ENCODE measurements at regions not wholly inside any gene's neighbourhood (a gene's known extent, or its start where the extent isn't known, plus 50 kb on each side); places are given as distances from the start of the nearest gene placed in this dataset.
"Not testable (repeated sequence)": the region's sequence is repeated elsewhere in the genome, so short reads cannot be mapped to it uniquely, and the experiment has no call there.

- intact Hi-C loops (cut with DNase I): no loop called here
- no peak for DNase-seq (ENCODE audit: low spot score)
These were observed 484.6 kb downstream of the TSHZ3 start for GRCh38 chr19:30864391-30865215.

- DNase-seq (ENCODE audit: low spot score): no peak
- intact Hi-C loops (cut with DNase I): no loop called here
These were observed 486.4 kb downstream of the TSHZ3 start for GRCh38 chr19:30862876-30863275.

- intact Hi-C loops (cut with DNase I): no loop called here
- DNase-seq (ENCODE audit: low spot score): no peak
These were observed 487.3 kb downstream of the TSHZ3 start for GRCh38 chr19:30861919-30862318.

GRCh38 chr19:30857966-30858490 lies 485.8 kb downstream of the ZNF536 start:
- intact Hi-C loops (cut with DNase I): no loop called here
- no peak for DNase-seq (ENCODE audit: low spot score)

GRCh38 chr19:30857388-30857787 lies 485.2 kb downstream of the ZNF536 start:
- DNase-seq (ENCODE audit: low spot score): no peak
- intact Hi-C loops (cut with DNase I): no loop called here

GRCh38 chr19:30856786-30857185 lies 484.6 kb downstream of the ZNF536 start:
- intact Hi-C loops (cut with DNase I): no loop called here
- no peak for DNase-seq (ENCODE audit: low spot score)

- intact Hi-C loops (cut with DNase I): no loop called here
- no peak for DNase-seq (ENCODE audit: low spot score)
These were observed 484.2 kb downstream of the ZNF536 start for GRCh38 chr19:30856376-30856775.

- DNase-seq (ENCODE audit: low spot score): no peak
- intact Hi-C loops (cut with DNase I): no loop called here
These were observed 483.3 kb downstream of the ZNF536 start for GRCh38 chr19:30855442-30855841.

- no peak for DNase-seq (ENCODE audit: low spot score)
- intact Hi-C loops (cut with DNase I): no loop called here
These were observed 482.5 kb downstream of the ZNF536 start for GRCh38 chr19:30854661-30855060.

- intact Hi-C loops (cut with DNase I): no loop called here
These were observed 482.0 kb downstream of the ZNF536 start for GRCh38 chr19:30854207-30854606.

GRCh38 chr19:30853036-30853435 lies 480.9 kb downstream of the ZNF536 start:
- no peak for DNase-seq (ENCODE audit: low spot score)

More at GRCh38 chr19:30854207-30854606, 482.0 kb downstream of the ZNF536 start:
- DNase-seq (ENCODE audit: low spot score): no peak

GRCh38 chr19:30852168-30852567 lies 480.0 kb downstream of the ZNF536 start:
- intact Hi-C loops (cut with DNase I): no loop called here
- no peak for DNase-seq (ENCODE audit: low spot score)

More at GRCh38 chr19:30853036-30853435, 480.9 kb downstream of the ZNF536 start:
- intact Hi-C loops (cut with DNase I): no loop called here

- DNase-seq (ENCODE audit: low spot score): no peak
- intact Hi-C loops (cut with DNase I): no loop called here
These were observed 479.5 kb downstream of the ZNF536 start for GRCh38 chr19:30851646-30852045.

- intact Hi-C loops (cut with DNase I): no loop called here
- DNase-seq (ENCODE audit: low spot score): no peak
These were observed 476.6 kb downstream of the ZNF536 start for GRCh38 chr19:30848636-30849425.

- intact Hi-C loops (cut with DNase I): no loop called here
- DNase-seq (ENCODE audit: low spot score): no peak
These were observed 473.9 kb downstream of the ZNF536 start for GRCh38 chr19:30846102-30846501.

GRCh38 chr19:30842926-30843325 lies 470.7 kb downstream of the ZNF536 start:
- intact Hi-C loops (cut with DNase I): no loop called here
- DNase-seq (ENCODE audit: low spot score): no peak

- intact Hi-C loops (cut with DNase I): no loop called here
- DNase-seq (ENCODE audit: low spot score): no peak
These were observed 469.8 kb downstream of the ZNF536 start for GRCh38 chr19:30841934-30842333.

GRCh38 chr19:30830875-30831274 lies 458.7 kb downstream of the ZNF536 start:
- no peak for DNase-seq (ENCODE audit: low spot score)
- intact Hi-C loops (cut with DNase I): no loop called here

GRCh38 chr19:30825505-30825904 lies 453.3 kb downstream of the ZNF536 start:
- intact Hi-C loops (cut with DNase I); DNase-seq (ENCODE audit: low spot score): not testable (repeated sequence)

GRCh38 chr19:30824809-30825208 lies 452.6 kb downstream of the ZNF536 start:
- DNase-seq (ENCODE audit: low spot score): no peak
- intact Hi-C loops (cut with DNase I): no loop called here
